Frontal cortex (tissue), 3 donors: ENCODE measurements at regions not wholly inside any gene's neighbourhood (a gene's known extent, or its start where the extent isn't known, plus 50 kb on each side); places are given as distances from the start of the nearest gene placed in this dataset.

Experiments used
- DNase-seq, 2 donors: peaks; one replicate each; pipeline ENCODE4 v3.0.0; 2012; ENCODE audit warnings: low spot score in 2 of 2
- FAIRE-seq: peaks from 2 replicates; lab custom pipeline; 2012; peaks lifted over from hg19 to GRCh38; lab: Jason Lieb, UNC
- donor health status: control.
- donor health status: control.
- donor health status: control.

- DNase-seq: no peak
- FAIRE-seq: no peak
Measured at GRCh38 chr20:60509407-60509806, 551.2 kb downstream of the CDH26 start.

GRCh38 chr20:60510356-60510755 is 552.1 kb downstream of the CDH26 start:
- FAIRE-seq: no peak
- no peak for DNase-seq

GRCh38 chr20:60512443-60512842 is 554.2 kb downstream of the CDH26 start:
- peak in 1 of 2 donors; percentile 3 for DNase-seq
- no peak for FAIRE-seq

- FAIRE-seq (no peak), DNase-seq (no peak)
Measured at GRCh38 chr20:60513141-60513540, 554.9 kb downstream of the CDH26 start.

GRCh38 chr20:60516442-60516841 is 558.2 kb downstream of the CDH26 start:
- DNase-seq: no peak
- FAIRE-seq: no peak

GRCh38 chr20:60518022-60518421 is 559.8 kb downstream of the CDH26 start:
- no peak for FAIRE-seq
- DNase-seq: no peak

- FAIRE-seq (no peak), DNase-seq (no peak)
Measured at GRCh38 chr20:60525397-60525796, 567.2 kb downstream of the CDH26 start.

- DNase-seq (no peak), FAIRE-seq (no peak)
Measured at GRCh38 chr20:60527656-60528055, 569.4 kb downstream of the CDH26 start.

GRCh38 chr20:60528141-60528540 is 569.9 kb downstream of the CDH26 start:
- DNase-seq (no peak), FAIRE-seq (no peak)

- FAIRE-seq: no peak
- no peak for DNase-seq
Measured at GRCh38 chr20:60529149-60529548, 570.9 kb downstream of the CDH26 start.

- no peak for DNase-seq
- no peak for FAIRE-seq
Measured at GRCh38 chr20:60535211-60535610, 577.0 kb downstream of the CDH26 start.

- DNase-seq (no peak), FAIRE-seq (no peak)
Measured at GRCh38 chr20:60540591-60540990, 582.4 kb downstream of the CDH26 start.

GRCh38 chr20:60541991-60542390 is 583.8 kb downstream of the CDH26 start:
- FAIRE-seq: no peak

GRCh38 chr20:60543598-60543997 is 585.4 kb downstream of the CDH26 start:
- DNase-seq (no peak), FAIRE-seq (no peak)

More at GRCh38 chr20:60541991-60542390, 583.8 kb downstream of the CDH26 start:
- no peak for DNase-seq

- FAIRE-seq: no peak
- DNase-seq: no peak
Measured at GRCh38 chr20:60553095-60553494, 594.9 kb downstream of the CDH26 start.

- no peak for FAIRE-seq
- DNase-seq: no peak
Measured at GRCh38 chr20:60558486-60558885, 600.3 kb downstream of the CDH26 start.

- no peak for DNase-seq
- no peak for FAIRE-seq
Measured at GRCh38 chr20:60559462-60559861, 601.2 kb downstream of the CDH26 start.

- FAIRE-seq (no peak), DNase-seq (no peak)
Measured at GRCh38 chr20:60561052-60561451, 602.8 kb downstream of the CDH26 start.

GRCh38 chr20:60565083-60565482 is 606.9 kb downstream of the CDH26 start:
- no peak for DNase-seq

GRCh38 chr20:60565551-60565950 is 607.3 kb downstream of the CDH26 start:
- DNase-seq (no peak), FAIRE-seq (no peak)

More at GRCh38 chr20:60565083-60565482, 606.9 kb downstream of the CDH26 start:
- no peak for FAIRE-seq

GRCh38 chr20:60569116-60569515 is 610.9 kb downstream of the CDH26 start:
- FAIRE-seq: no peak
- DNase-seq: no peak

- FAIRE-seq (no peak), DNase-seq (no peak)
Measured at GRCh38 chr20:60570481-60571277, 612.5 kb downstream of the CDH26 start.
